GM18502 (cell line): ENCODE measurements at regions not wholly inside any gene's neighbourhood (a gene's known extent, or its start where the extent isn't known, plus 50 kb on each side); places are given as distances from the start of the nearest gene placed in this dataset.

Experiments
- ATAC-seq: cut with Tn5 transposase; IDR thresholded peaks from one replicate; pipeline ENCODE4 v1.9.1; 2021; ENCODE audit warnings: mild to moderate bottlenecking; ENCODE audit not compliant: unreplicated experiment, poor library complexity

GRCh38 chr2:223542501-223542900, 59.7 kb downstream of the SCG2 start:
- no peak for ATAC-seq

- no peak for ATAC-seq
Measured at GRCh38 chr2:223545406-223545805, 56.8 kb downstream of the SCG2 start.

- ATAC-seq, result no peak
Measured at GRCh38 chr2:223545830-223546229, 56.3 kb downstream of the SCG2 start.
